Neutrophil (primary cell): ENCODE measurements at regions not wholly inside any gene's neighbourhood (a gene's known extent, or its start where the extent isn't known, plus 50 kb on each side); places are given as distances from the start of the nearest gene placed in this dataset.
"Not testable (repeated sequence)": the region's sequence is repeated elsewhere in the genome, so short reads cannot be mapped to it uniquely, and the experiment has no call there.

ENCODE experiments used
- H3K27ac ChIP-seq: fragments of 200-600 bp; sonication (generic); 2 replicates; pipeline ENCODE4 v1.5.1; 2016; ENCODE audit warnings: mild to moderate bottlenecking, moderate library complexity
- H3K27me3 ChIP-seq: fragments of 200-600 bp; sonication (generic); 2 replicates; pipeline ENCODE4 v1.6.0; 2016; ENCODE audit warnings: mild to moderate bottlenecking
- H3K36me3 ChIP-seq: fragments of 200-600 bp; sonication (generic); 2 replicates; pipeline ENCODE4 v1.5.1; 2017
- H3K4me1 ChIP-seq, 2 experiments: fragments of 200-600 bp in 1 of 2; sonication (generic) in 1 of 2; 1 replicate in 1 of 2; 2 replicates in 1 of 2; pipeline versions ENCODE4 v1.5.1 to v1.6.1; 2013 to 2016; ENCODE audit warnings: low read depth in 1 of 2, low read length in 1 of 2, mild to moderate bottlenecking in 1 of 2, moderate library complexity in 1 of 2; ENCODE audit not compliant: control insufficient read depth in 1 of 2, insufficient read depth in 1 of 2
- H3K4me3 ChIP-seq, 2 experiments: fragments of 200-600 bp in 1 of 2; sonication (generic) in 1 of 2; 1 replicate in 1 of 2; 2 replicates in 1 of 2; pipeline ENCODE4 v1.5.1; 2013 to 2016; ENCODE audit warnings: low read depth in 1 of 2, low read length in 1 of 2, mild to moderate bottlenecking in 1 of 2, moderate library complexity in 1 of 2
- H3K9me3 ChIP-seq: fragments of 200-600 bp; sonication (generic); 2 replicates; pipeline ENCODE4 v1.5.1; 2016
- TF ChIP-seq, protein P1 (sequence below): fragments of 200-600 bp; sonication (generic); IDR thresholded peaks from 2 replicates; pipeline ENCODE4 v1.5.1; 2016; ENCODE audit warnings: antibody characterized with exemption

DNA sequence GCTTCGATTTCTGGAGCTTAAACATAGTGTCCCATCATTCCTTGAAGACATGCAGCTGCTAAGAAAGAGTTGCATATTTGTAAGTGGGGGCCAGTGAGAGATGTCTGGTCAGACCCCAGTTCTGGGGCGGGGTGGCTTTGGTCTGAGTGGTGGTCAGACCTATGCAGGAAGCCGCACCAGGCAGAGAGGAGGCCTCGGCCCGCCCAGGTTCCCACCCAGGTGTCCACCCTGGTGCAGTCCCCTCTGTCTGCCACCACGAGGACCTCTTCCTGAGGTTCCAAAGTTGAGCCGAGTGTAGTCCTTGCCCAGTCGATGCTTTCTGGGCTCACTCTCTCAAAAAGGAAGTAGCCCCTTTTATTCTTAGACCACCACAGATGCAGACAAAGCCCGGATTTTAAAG is 122.6 kb upstream of the DLG1 start:
- Histone ChIP-seq H3K27me3 (peaks cover 29% of the 10 kb centered on the region), H3K4me1 (no peaks in the 10 kb centered on the region), H3K36me3 (no peaks in the 10 kb centered on the region), H3K4me3 (no peak overlapping the region), H3K27ac (no peak overlapping the region), H3K9me3 (no peaks in the 10 kb centered on the region)
- TF ChIP-seq, protein P1, sequence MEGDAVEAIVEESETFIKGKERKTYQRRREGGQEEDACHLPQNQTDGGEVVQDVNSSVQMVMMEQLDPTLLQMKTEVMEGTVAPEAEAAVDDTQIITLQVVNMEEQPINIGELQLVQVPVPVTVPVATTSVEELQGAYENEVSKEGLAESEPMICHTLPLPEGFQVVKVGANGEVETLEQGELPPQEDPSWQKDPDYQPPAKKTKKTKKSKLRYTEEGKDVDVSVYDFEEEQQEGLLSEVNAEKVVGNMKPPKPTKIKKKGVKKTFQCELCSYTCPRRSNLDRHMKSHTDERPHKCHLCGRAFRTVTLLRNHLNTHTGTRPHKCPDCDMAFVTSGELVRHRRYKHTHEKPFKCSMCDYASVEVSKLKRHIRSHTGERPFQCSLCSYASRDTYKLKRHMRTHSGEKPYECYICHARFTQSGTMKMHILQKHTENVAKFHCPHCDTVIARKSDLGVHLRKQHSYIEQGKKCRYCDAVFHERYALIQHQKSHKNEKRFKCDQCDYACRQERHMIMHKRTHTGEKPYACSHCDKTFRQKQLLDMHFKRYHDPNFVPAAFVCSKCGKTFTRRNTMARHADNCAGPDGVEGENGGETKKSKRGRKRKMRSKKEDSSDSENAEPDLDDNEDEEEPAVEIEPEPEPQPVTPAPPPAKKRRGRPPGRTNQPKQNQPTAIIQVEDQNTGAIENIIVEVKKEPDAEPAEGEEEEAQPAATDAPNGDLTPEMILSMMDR = no peak

DNA sequence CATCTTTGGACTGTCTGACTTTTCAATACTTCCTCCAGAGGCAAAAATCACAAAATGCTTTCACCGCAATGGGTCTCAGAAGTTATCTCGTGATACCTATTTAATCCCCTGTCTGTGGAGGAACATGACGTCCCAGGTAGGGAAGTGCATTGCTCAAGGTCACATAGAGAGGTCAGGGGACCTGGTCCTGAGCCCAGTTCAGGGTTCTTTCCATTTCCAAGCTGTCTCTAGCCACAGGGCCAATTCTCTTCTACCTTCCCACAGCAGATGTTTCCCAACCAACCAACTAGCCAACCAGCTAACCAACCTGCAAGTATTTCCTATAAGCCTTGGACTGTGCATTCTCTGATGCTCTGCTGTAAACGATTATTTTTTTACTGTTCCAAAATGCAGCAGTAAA is 122.2 kb upstream of the DLG1 start:
- Histone ChIP-seq H3K9me3 (no peaks in the 10 kb centered on the region), H3K27ac (no peak overlapping the region), H3K27me3 (peaks cover 29% of the 10 kb centered on the region), H3K36me3 (no peaks in the 10 kb centered on the region), H3K4me3 (no peak overlapping the region), H3K4me1 (no peaks in the 10 kb centered on the region)
- TF ChIP-seq, protein P1 = no peak

DNA sequence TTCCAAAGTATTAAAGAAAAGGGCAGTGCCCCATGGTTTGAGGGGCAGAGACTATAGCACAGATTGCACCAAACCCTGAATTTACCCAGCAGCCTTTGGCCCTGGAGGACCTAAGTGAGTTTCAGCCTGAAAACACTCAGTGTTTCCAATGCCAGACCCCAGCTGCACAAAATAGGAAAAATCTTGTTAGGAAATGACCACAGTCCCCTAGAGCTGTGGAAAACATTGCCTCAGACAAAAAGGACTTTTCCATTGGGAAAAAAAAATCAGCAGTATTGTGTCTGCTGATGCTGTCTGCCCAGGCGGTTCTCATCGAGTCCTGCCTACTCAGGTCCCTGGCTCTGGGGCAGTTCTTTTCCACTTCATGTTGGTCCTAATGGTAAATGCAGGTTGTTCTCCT is 121.7 kb upstream of the DLG1 start:
- H3K4me3 ChIP-seq = no peak overlapping the region
- no peaks in the 10 kb centered on the region for H3K9me3 ChIP-seq
- TF ChIP-seq, protein P1 = no peak
- H3K27ac ChIP-seq = no peak overlapping the region
- no peaks in the 10 kb centered on the region for H3K4me1 ChIP-seq
- H3K27me3 ChIP-seq = peaks cover 29% of the 10 kb centered on the region
- no peaks in the 10 kb centered on the region for H3K36me3 ChIP-seq

GRCh38 chr3:197419696-197420095 is 121.3 kb upstream of the DLG1 start:
- Histone ChIP-seq H3K36me3 (no peaks in the 10 kb centered on the region), H3K4me3 (no peak overlapping the region), H3K4me1 (no peaks in the 10 kb centered on the region), H3K27ac (no peak overlapping the region), H3K27me3 (peaks cover 29% of the 10 kb centered on the region), H3K9me3 (no peaks in the 10 kb centered on the region)
- TF ChIP-seq, protein P1 = no peak

DNA sequence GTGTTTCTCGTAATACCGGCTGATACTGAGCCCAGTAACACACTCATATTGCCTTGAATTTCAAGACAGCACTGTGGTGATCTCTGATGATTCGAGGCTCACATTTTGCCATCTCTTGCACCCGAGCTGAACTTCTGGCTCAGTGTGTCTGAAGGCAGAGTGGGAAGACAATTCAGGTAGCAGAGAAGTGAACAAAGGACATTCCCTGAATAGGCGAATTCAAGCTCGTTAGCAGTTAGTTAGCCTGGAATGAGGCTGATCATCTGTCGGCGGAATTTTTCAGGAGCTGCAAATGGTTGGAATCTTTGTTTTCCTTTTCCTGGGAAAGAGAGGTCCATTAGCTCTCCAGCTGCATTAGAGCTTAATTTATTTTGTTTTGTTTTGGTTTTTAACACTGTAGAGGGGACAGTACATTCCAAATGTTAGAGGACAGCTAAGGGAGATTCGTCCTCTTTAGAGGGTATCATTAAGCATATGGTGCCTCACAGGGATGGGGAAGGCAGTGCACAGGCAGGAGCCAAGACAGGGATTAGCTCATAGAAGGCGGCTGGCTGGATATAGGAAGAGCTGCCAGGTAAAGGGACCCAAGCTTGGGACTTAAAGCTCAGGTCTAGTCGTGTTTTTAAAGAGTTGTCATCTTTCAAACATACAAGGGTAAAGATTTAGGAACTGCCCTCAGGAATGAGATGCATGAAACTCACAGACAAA is 119.7 kb upstream of the DLG1 start:
- no peak overlapping the region for H3K4me3 ChIP-seq
- H3K4me1 ChIP-seq = no peaks in the 10 kb centered on the region
- no peak overlapping the region for H3K27ac ChIP-seq
- H3K36me3 ChIP-seq = no peaks in the 10 kb centered on the region
- peaks cover 25% of the 10 kb centered on the region for H3K27me3 ChIP-seq
- no peaks in the 10 kb centered on the region for H3K9me3 ChIP-seq
- TF ChIP-seq, protein P1 = no peak

DNA sequence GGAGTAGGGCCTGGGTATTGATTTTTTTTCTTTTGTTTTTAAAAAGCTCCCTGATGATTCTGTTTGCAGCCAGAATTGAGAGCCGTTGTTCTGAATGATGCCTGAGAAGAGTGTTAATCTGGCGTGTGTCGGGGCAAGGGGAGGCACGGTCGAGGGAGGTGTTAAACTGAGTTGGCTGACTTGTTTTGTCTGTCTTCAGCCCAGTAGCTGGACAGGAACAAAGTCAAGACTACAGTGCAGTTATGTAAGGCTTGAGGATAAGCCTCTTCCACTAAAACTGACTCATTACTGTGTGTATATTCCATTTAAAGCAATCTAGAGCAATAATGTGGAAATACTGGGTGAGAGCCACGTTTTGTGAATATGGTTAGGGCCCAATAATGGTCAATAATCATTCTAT is 119.0 kb upstream of the DLG1 start:
- Histone ChIP-seq H3K4me1 (no peaks in the 10 kb centered on the region), H3K27ac (no peak overlapping the region), H3K9me3 (no peaks in the 10 kb centered on the region), H3K4me3 (no peak overlapping the region), H3K36me3 (no peaks in the 10 kb centered on the region), H3K27me3 (peaks cover 25% of the 10 kb centered on the region)
- TF ChIP-seq, protein P1 = no peak

- not testable (repeated sequence) for H3K36me3 ChIP-seq, H3K9me3 ChIP-seq, H3K27ac ChIP-seq, H3K4me1 ChIP-seq, H3K27me3 ChIP-seq, H3K4me3 ChIP-seq
Measured at GRCh38 chr3:197411899-197412298, 113.5 kb upstream of the DLG1 start.

- not testable (repeated sequence) for H3K27ac ChIP-seq, H3K9me3 ChIP-seq, H3K4me3 ChIP-seq, H3K36me3 ChIP-seq, H3K27me3 ChIP-seq, H3K4me1 ChIP-seq
Measured at GRCh38 chr3:197410170-197410569, 111.8 kb upstream of the DLG1 start.
